ENCODE measurements at regions not wholly inside any gene's neighbourhood (a gene's known extent, or its start where the extent isn't known, plus 50 kb on each side); places are given as distances from the start of the nearest gene placed in this dataset.

DNA sequence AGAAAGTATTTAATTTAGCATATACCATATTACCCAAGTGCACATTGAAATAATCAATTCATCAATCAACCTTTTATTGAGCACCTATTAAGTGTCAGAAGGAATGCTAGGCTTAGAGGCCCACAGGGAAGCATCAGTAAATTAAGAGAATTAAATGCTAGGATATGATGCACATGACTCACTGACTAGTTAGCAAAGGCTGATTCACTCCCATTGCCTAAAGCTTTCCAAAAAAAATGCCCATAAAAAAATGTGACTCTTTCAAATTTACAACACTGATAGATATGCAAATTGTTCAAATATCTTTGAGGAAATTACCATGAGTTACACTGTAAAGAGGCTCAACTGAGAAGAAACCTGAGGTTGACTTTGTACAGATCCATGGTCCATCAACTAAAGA, 883.3 kb downstream of the CDH11 start:
- intact Hi-C loops (cut with DNase I), result no loop called here
- DNase-seq, result no peak

DNA sequence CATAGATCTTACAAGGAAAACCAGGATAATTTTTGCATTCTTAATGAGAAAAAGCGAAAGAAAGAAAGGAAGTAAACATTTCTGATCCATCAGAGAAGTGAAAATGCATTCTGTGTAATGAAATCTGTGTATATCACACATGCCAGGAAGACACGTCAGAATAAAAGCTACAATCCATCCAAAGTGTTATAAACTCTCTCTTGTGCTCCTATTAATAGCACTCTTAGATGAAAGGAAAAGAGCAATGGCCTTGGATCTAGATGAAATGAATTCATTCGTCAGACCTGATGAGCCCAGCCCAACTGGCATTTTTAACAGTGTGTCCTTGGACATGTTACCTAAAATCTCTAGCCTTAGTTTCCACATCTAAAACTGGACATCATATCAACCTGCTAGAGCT, 885.5 kb downstream of the CDH11 start:
- Histone ChIP-seq H3K36me3 (no peaks in the 10 kb centered on the region), H3K9me3 (no peaks in the 10 kb centered on the region), H3K4me3 (no peak overlapping the region), H3K27ac (no peak overlapping the region), H3K4me1 (peaks cover 0 to 10% (median 8%) of the 10 kb centered on the region in 4 donors), H3K27me3 (no peaks in the 10 kb centered on the region)
- no peak for TF ChIP-seq POLR2A (IDR thresholded peaks at IDR 0.05)
- peak in 1 of 4 donors; percentile 20 for TF ChIP-seq POLR2AphosphoS5 (IDR thresholded peaks at IDR 0.05)
- 62 to 63% methylated on average over 3 of the region's 3 CpGs for WGBS, 2 donors
- intact Hi-C loops (cut with DNase I), result no loop called here
- no peak for DNase-seq

More for the DNA sequence above, 883.3 kb downstream of the CDH11 start:
- Histone ChIP-seq H3K4me3 (no peak overlapping the region), H3K9me3 (no peaks in the 10 kb centered on the region), H3K36me3 (no peaks in the 10 kb centered on the region), H3K27me3 (no peaks in the 10 kb centered on the region), H3K4me1 (peaks cover 0 to 10% (median 8%) of the 10 kb centered on the region in 4 donors), H3K27ac (no peak overlapping the region)
- TF ChIP-seq POLR2A (IDR thresholded peaks at IDR 0.05), result no peak
- TF ChIP-seq EP300 (IDR thresholded peaks at IDR 0.05), result no peak
- no peak for TF ChIP-seq POLR2AphosphoS5 (IDR thresholded peaks at IDR 0.05)
- TF ChIP-seq, protein P1, sequence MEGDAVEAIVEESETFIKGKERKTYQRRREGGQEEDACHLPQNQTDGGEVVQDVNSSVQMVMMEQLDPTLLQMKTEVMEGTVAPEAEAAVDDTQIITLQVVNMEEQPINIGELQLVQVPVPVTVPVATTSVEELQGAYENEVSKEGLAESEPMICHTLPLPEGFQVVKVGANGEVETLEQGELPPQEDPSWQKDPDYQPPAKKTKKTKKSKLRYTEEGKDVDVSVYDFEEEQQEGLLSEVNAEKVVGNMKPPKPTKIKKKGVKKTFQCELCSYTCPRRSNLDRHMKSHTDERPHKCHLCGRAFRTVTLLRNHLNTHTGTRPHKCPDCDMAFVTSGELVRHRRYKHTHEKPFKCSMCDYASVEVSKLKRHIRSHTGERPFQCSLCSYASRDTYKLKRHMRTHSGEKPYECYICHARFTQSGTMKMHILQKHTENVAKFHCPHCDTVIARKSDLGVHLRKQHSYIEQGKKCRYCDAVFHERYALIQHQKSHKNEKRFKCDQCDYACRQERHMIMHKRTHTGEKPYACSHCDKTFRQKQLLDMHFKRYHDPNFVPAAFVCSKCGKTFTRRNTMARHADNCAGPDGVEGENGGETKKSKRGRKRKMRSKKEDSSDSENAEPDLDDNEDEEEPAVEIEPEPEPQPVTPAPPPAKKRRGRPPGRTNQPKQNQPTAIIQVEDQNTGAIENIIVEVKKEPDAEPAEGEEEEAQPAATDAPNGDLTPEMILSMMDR (IDR thresholded peaks at IDR 0.05), result no peak

DNA sequence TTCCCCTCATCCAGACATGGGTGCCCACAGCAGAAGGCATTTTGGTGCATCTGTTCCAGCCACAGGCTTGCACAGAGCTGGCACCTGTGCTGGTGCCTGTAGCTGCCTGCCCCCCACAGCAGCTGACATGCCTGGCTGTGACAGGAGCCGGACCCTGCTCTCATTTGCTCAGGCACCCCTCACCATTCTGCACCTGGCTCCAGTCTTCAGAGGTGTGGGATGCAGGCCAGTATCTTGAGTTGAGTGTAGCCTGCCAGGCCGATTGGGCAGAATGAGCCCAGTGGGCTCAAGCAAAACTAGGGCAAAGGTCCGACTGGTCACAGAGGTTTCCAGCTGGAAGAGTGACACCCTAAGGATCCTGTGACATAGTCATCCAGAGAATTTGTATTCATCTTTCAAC, 887.7 kb downstream of the CDH11 start:
- Histone ChIP-seq H3K4me3 (no peak overlapping the region), H3K4me1 (peaks cover 0 to 10% (median 8%) of the 10 kb centered on the region in 4 donors), H3K27me3 (no peaks in the 10 kb centered on the region), H3K27ac (no peak overlapping the region), H3K36me3 (no peaks in the 10 kb centered on the region), H3K9me3 (no peaks in the 10 kb centered on the region)
- 86 to 91% methylated on average over 3 of the region's 3 CpGs for WGBS, 2 donors
- TF ChIP-seq EP300 (IDR thresholded peaks at IDR 0.05) (no peak), POLR2AphosphoS5 (IDR thresholded peaks at IDR 0.05) (no peak)
- intact Hi-C loops (cut with DNase I), result no loop called here
- no peak for DNase-seq

DNA sequence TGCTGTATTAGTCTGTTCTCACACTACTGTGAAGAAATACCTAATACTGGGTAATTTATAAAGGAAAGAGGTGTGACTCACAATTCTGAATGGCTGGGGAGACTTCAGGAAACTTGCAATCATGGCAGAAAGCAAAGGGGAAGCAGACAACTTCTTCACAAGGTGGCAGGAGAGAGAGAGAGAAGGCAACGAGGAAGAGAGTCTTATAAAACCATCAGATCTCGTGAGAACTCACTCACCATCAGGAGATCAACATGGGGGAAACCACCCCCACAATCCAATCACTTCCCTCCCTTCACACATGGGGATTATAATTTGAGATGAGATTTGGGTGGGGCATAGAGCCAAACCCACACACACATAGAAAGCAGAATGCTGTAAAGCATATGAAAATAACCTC, 896.2 kb downstream of the CDH11 start:
- Histone ChIP-seq H3K27me3 (no peaks in the 10 kb centered on the region), H3K4me3 (no peak overlapping the region), H3K27ac (no peak overlapping the region), H3K4me1 (no peaks in the 10 kb centered on the region), H3K9me3 (no peaks in the 10 kb centered on the region), H3K36me3 (no peaks in the 10 kb centered on the region)
- intact Hi-C loops (cut with DNase I), result no loop called here
- DNase-seq, result no peak
- 36 to 50% methylated on average over 2 of the region's 2 CpGs for WGBS, 2 donors
- no peak for TF ChIP-seq POLR2AphosphoS5 (IDR thresholded peaks at IDR 0.05)
- TF ChIP-seq, protein P1 (IDR thresholded peaks at IDR 0.05), result no peak
- TF ChIP-seq EP300 (IDR thresholded peaks at IDR 0.05), result no peak
- no peak for TF ChIP-seq POLR2A (IDR thresholded peaks at IDR 0.05)

DNA sequence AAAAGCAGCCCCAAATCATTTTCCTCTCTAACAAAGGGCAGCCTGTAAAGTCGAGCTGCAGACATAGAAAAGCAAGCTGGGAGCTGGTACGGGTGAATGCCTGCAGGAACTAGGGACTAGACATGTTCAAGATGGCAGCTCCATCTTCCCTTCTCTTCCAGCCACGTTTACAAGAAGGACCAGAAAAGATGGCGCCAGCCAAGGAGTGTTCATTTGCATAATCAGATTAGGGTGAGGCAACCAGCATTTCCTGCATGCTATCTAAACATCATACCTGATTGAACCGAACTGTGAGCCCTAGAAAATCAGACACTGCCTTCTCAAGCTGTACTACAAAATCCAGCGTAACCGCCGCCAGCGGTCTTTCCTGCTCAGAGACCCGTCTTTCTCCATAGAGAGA, 896.8 kb downstream of the CDH11 start:
- intact Hi-C loops (cut with DNase I), result no loop called here
- no peak overlapping the region for H3K27ac ChIP-seq
- DNase-seq, result no peak

More for the DNA sequence above, 896.8 kb downstream of the CDH11 start:
- Histone ChIP-seq H3K27me3 (no peaks in the 10 kb centered on the region), H3K4me3 (no peak overlapping the region), H3K4me1 (no peaks in the 10 kb centered on the region), H3K9me3 (no peaks in the 10 kb centered on the region), H3K36me3 (no peaks in the 10 kb centered on the region)
- 61 to 73% methylated on average over 10 of the region's 10 CpGs for WGBS, 2 donors
- no peak for TF ChIP-seq POLR2AphosphoS5 (IDR thresholded peaks at IDR 0.05)
- no peak for TF ChIP-seq EP300 (IDR thresholded peaks at IDR 0.05)
- no peak for TF ChIP-seq POLR2A (IDR thresholded peaks at IDR 0.05)
- TF ChIP-seq, protein P1 (IDR thresholded peaks at IDR 0.05), result no peak
